ENCODE measurements at regions not wholly inside any gene's neighbourhood (a gene's known extent, or its start where the extent isn't known, plus 50 kb on each side); places are given as distances from the start of the nearest gene placed in this dataset.

DNA sequence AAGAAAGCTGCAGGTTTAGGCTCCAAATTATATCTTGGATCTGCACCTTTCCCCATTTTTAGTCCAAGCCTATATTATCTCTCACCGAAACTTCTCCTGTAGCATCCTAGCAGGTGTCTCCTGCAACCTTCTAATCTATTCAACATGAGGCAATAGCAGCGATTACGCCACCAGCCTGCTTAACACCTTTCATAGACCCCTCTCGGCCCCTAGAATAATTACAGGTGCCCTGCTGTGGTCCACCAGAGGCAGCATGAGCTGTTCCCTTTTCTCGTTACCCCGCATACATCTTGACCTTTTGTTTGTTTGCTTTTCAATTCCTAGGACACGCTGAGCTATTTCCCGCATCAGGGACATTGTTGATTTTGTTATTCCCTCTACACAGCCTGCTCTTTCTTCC lies 361.9 kb downstream of the CYRIA start:
- DNase-seq (ENCODE audit: extremely low read depth in 1 of 2, low read depth in 1 of 2), result no peak

DNA sequence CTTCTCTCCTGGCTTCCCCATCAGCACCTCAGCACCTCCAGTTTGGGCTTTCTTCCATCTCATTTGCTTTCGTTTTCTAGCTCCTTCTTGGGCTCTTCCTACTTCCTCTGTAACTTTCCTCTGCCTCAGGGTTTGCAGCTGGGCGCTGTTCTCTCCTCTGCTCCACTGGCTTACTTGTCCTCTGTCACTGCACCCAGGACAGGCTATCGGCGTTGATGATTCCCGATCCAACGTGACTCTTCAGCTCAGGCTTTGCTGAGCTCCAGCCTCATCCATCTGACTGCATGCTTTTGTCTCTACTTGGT lies 362.4 kb downstream of the CYRIA start:
- DNase-seq (ENCODE audit: extremely low read depth in 1 of 2, low read depth in 1 of 2), result no peak

- DNase-seq (ENCODE audit: extremely low read depth in 1 of 2, low read depth in 1 of 2), result no peak
Measured at GRCh38 chr2:16302431-16303272, 362.3 kb downstream of the MYCN start.

DNA sequence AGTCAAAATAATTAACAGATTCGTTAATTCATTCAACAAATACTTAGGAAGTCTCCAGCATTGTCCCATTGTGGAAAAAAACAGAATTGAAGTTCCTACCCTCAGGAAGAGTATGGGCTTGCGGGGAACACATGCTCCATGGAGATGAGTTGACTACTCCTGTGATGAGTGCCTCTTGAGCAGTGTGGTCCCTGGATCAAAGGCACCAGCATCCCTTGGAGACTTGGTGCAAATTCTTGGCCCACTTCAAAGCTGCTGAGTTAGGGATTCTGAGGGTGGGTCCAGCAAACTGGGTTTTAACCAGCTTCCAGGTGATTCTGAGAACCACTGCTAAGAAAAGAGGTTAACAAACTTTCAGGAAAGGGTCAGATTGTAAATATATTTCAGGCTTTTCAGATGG lies 361.6 kb downstream of the MYCN start:
- no peak for DNase-seq (ENCODE audit: extremely low read depth in 1 of 2, low read depth in 1 of 2)

DNA sequence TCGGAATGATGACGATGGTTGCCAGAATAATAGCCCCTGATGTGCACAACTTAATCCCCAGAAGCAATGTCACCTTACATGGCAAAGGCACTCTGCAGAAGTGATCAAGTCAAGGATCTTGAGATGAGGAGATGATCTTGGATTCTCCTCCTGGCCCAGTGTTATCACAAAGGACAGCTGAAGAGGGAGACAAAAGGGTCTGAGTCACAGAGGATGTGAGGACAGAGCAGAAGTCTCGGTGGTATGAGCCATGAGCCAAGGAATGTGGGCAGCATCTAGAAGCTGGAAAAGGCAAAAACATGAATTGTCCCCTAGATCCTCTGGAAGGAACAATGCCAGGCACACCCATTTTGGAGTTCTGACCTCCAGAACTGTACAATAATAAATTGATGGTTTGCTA lies 358.5 kb downstream of the MYCN start:
- DNase-seq (ENCODE audit: extremely low read depth in 1 of 2, low read depth in 1 of 2), result no peak

GRCh38 chr2:16296331-16297250 lies 356.2 kb downstream of the MYCN start:
- DNase-seq (ENCODE audit: extremely low read depth in 1 of 2, low read depth in 1 of 2), result no peak

- DNase-seq (ENCODE audit: extremely low read depth in 1 of 2, low read depth in 1 of 2), result no peak
Measured at GRCh38 chr2:16296038-16296290, 355.6 kb downstream of the MYCN start.

DNA sequence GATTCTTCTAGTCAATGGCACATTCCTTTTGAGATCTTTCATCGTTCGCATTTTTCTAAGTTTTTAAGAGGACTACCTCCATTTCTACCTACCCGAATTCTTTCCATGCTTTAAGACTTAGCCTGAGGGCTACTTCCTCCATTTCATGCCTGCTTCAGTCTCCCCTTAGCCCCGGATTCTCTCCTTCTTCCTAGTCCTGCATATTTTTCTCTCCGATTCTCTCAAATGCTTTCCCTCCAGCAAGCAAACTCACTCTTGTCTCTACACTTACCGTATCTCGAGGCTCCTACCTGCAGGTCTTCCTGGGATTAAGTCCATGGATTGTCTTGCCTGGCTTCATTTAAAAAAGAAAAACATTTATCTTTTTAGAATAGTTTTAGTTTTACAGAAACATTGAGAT lies 354.4 kb downstream of the MYCN start:
- DNase-seq (ENCODE audit: extremely low read depth in 1 of 2, low read depth in 1 of 2), result no peak

DNA sequence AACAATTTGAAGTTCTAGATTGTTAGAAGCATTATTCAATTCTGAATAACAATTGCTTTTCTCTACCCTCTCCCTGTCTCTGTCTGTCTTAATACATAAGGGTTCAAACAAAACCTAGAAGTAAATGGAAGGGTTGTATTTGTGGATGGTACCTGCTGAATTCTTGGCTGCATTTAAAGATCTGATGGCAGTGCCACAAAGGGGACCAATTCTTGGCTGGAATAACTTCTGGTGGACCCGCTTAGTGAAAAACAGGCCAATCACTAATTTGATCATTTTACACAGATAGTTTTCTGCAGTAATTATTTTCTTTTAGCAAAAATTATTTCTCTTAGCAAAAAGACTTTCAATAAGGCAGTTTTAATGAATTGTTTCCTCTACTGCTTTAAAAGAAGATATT lies 353.5 kb downstream of the MYCN start:
- no peak for DNase-seq (ENCODE audit: extremely low read depth in 1 of 2, low read depth in 1 of 2)

DNA sequence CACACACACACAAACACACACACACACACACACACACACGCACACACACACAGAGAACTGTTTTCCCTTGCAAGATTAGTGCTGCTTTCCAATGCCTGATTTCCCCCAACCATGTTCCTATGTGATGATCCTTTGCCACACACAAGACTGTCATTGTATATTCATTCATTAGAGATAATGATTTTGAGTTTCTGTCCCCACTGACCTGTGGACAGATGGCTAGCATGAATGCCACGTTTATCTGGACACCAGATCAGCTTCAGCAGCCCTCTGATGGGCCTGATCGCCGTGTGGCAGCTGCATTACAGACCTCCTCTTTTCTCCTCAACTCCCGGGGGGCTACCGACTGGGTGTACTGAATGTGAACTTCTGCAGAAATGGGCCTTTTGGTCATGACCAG lies 353.0 kb downstream of the MYCN start:
- no peak for DNase-seq (ENCODE audit: extremely low read depth in 1 of 2, low read depth in 1 of 2)

DNA sequence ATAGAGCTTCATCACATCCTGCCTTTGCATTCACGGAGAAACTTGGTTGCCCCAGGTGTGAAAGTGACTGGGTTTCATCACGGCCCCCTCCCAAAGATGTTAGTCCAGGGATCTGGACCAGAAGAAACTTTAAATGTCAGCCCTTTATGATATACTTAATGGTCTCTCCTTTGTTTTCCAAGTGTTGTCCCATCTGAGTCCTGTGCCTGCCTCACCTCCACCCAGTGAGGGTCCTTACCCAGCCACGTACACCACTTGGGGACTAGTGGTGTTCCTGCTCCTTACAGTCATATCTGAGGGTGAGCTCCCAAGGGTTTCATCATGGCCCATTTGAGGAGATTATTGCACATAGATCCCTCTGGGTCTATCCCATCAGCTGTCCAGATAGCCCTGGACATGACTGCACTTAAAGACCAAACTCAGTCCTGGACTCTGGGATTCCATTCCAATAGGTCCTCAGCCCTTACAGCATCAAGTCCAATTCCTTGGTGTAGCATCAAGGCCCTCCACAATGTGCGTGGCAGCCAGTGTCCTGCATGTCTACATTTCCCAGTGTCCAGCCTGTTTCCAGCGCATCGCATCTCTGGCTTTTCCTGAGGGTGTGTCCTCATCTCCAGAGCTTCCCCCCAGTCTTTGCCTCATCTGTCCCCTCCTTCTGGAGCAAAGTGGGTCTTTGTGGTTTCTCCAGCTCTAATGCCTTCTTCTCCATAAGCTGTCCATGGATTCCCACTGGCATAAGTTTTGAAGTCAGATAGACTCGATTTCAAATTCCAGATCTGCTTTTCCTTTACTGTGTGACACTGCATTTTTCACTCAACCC lies 351.6 kb downstream of the MYCN start:
- no peak for DNase-seq (ENCODE audit: extremely low read depth in 1 of 2, low read depth in 1 of 2)

- DNase-seq (ENCODE audit: extremely low read depth in 1 of 2, low read depth in 1 of 2), result no peak
Measured at GRCh38 chr2:16291226-16291625, 350.9 kb downstream of the MYCN start.

GRCh38 chr2:16290311-16291020 lies 350.1 kb downstream of the MYCN start:
- DNase-seq (ENCODE audit: extremely low read depth in 1 of 2, low read depth in 1 of 2), result no peak

- no peak for DNase-seq (ENCODE audit: extremely low read depth in 1 of 2, low read depth in 1 of 2)
Measured at GRCh38 chr2:16288371-16289112, 348.2 kb downstream of the MYCN start.

- no peak for DNase-seq (ENCODE audit: extremely low read depth in 1 of 2, low read depth in 1 of 2)
Measured at GRCh38 chr2:16287831-16288230, 347.5 kb downstream of the MYCN start.

- no peak for DNase-seq (ENCODE audit: extremely low read depth in 1 of 2, low read depth in 1 of 2)
Measured at GRCh38 chr2:16287281-16287680, 346.9 kb downstream of the MYCN start.

GRCh38 chr2:16285813-16286510 lies 345.6 kb downstream of the MYCN start:
- DNase-seq (ENCODE audit: extremely low read depth in 1 of 2, low read depth in 1 of 2), result no peak

- no peak for DNase-seq (ENCODE audit: extremely low read depth in 1 of 2, low read depth in 1 of 2)
Measured at GRCh38 chr2:16284941-16285625, 344.7 kb downstream of the MYCN start.

Data from stimulated activated CD8-positive, alpha-beta memory T cell treated with anti-CD3 and anti-CD28 coated beads, Interleukin-7, amount 100 ng/mL, for 48 hours (primary cell).